H9 (cell line): ENCODE measurements at regions not wholly inside any gene's neighbourhood (a gene's known extent, or its start where the extent isn't known, plus 50 kb on each side); places are given as distances from the start of the nearest gene placed in this dataset.

Experiments
- DNase-seq: peaks from one replicate; pipeline ENCODE4 v3.0.0-alpha.2; 2017
- H2AFZ ChIP-seq: one replicate; pipeline ENCODE4 v1.6.1; 2013; ENCODE audit warnings: mild to moderate bottlenecking, low read length, control low read depth, moderate library complexity
- H2AK5ac ChIP-seq: 2 replicates; pipeline ENCODE4 v1.6.1; 2013; ENCODE audit warnings: low read length, control low read depth, mixed read lengths; ENCODE audit not compliant: insufficient read length
- H2BK120ac ChIP-seq: one replicate; pipeline ENCODE4 v1.6.1; 2013; ENCODE audit warnings: low read depth, mild to moderate bottlenecking, low read length, control low read depth, inconsistent platforms; ENCODE audit not compliant: poor library complexity, severe bottlenecking
- H2BK12ac ChIP-seq: 2 replicates; pipeline ENCODE4 v1.6.1; 2013; ENCODE audit warnings: low read length, control low read depth, mixed read lengths, low read depth; ENCODE audit not compliant: insufficient read length
- H2BK15ac ChIP-seq: 2 replicates; pipeline ENCODE4 v1.6.1; 2013; ENCODE audit warnings: low read depth, low read length, control low read depth
- H2BK20ac ChIP-seq: one replicate; pipeline ENCODE4 v1.6.1; 2013; ENCODE audit warnings: low read depth, mild to moderate bottlenecking, low read length, control low read depth, inconsistent platforms; ENCODE audit not compliant: poor library complexity, severe bottlenecking
- H2BK5ac ChIP-seq: 2 replicates; pipeline ENCODE4 v1.6.1; 2013; ENCODE audit warnings: low read length, control low read depth, mixed read lengths; ENCODE audit not compliant: insufficient read length
- H3K14ac ChIP-seq: 2 replicates; pipeline ENCODE4 v1.6.1; 2013; ENCODE audit warnings: low read length, control low read depth; ENCODE audit not compliant: insufficient read depth
- H3K18ac ChIP-seq: 2 replicates; pipeline ENCODE4 v1.6.1; 2013; ENCODE audit warnings: low read depth, mild to moderate bottlenecking, mixed read lengths, low read length, control low read depth; ENCODE audit not compliant: insufficient read length
- H3K23ac ChIP-seq: 2 replicates; pipeline ENCODE4 v1.6.1; 2013; ENCODE audit warnings: low read length, control low read depth, mixed read lengths, low read depth; ENCODE audit not compliant: insufficient read length
- H3K23me2 ChIP-seq: 2 replicates; pipeline ENCODE4 v1.6.1; 2013; ENCODE audit warnings: low read depth, mild to moderate bottlenecking, mixed read lengths, low read length, control low read depth; ENCODE audit not compliant: insufficient read length, poor library complexity, severe bottlenecking
- H3K27ac ChIP-seq: 2 replicates; pipeline ENCODE4 v1.5.1; 2013; ENCODE audit warnings: low read length, control low read depth, mixed read lengths, low read depth; ENCODE audit not compliant: insufficient read length
- H3K27me3 ChIP-seq: 2 replicates; pipeline ENCODE4 v1.6.1; 2013; ENCODE audit warnings: low read length, control low read depth, inconsistent platforms; ENCODE audit not compliant: insufficient read depth
- H3K4ac ChIP-seq: 2 replicates; pipeline ENCODE4 v1.6.1; 2013; ENCODE audit warnings: low read depth, mild to moderate bottlenecking, control low read depth, inconsistent platforms, low read length, moderate library complexity
- H3K4me1 ChIP-seq: 2 replicates; pipeline ENCODE4 v1.6.1; 2013; ENCODE audit warnings: low read length, control low read depth, inconsistent platforms; ENCODE audit not compliant: insufficient read depth
- H3K4me2 ChIP-seq: 2 replicates; pipeline ENCODE4 v1.6.1; 2013; ENCODE audit warnings: low read length, control low read depth, mixed read lengths; ENCODE audit not compliant: insufficient read length, insufficient read depth
- H3K56ac ChIP-seq: 2 replicates; pipeline ENCODE4 v1.6.1; 2013; ENCODE audit warnings: low read depth, mild to moderate bottlenecking, mixed read lengths, low read length, control low read depth; ENCODE audit not compliant: insufficient read length
- H3K79me1 ChIP-seq: 2 replicates; pipeline ENCODE4 v1.6.1; 2013; ENCODE audit warnings: low read depth, mild to moderate bottlenecking, moderate library complexity, low read length, control low read depth, inconsistent platforms; ENCODE audit not compliant: insufficient read depth, poor library complexity, severe bottlenecking
- H3K79me2 ChIP-seq: 2 replicates; pipeline ENCODE4 v1.6.1; 2013; ENCODE audit warnings: low read length, control low read depth, inconsistent platforms; ENCODE audit not compliant: insufficient read depth
- H3K9ac ChIP-seq: 2 replicates; pipeline ENCODE4 v1.6.1; 2013; ENCODE audit warnings: low read length, control low read depth, mixed read lengths; ENCODE audit not compliant: insufficient read length; ENCODE audit errors: extremely low read depth
- H3K9me3 ChIP-seq: one replicate; pipeline ENCODE4 v1.6.1; 2013; ENCODE audit warnings: low read depth, low read length, inconsistent platforms; ENCODE audit not compliant: control insufficient read depth
- H3T11ph ChIP-seq: one replicate; pipeline ENCODE4 v1.6.1; 2013; ENCODE audit warnings: mild to moderate bottlenecking, low read length, control low read depth, inconsistent platforms
- H4K20me1 ChIP-seq: one replicate; pipeline ENCODE4 v1.6.1; 2013; ENCODE audit not compliant: control insufficient read depth, insufficient read length, insufficient read depth
- H4K5ac ChIP-seq: 2 replicates; pipeline ENCODE4 v1.6.1; 2013; ENCODE audit warnings: low read depth, mild to moderate bottlenecking, mixed read lengths, low read length, control low read depth; ENCODE audit not compliant: insufficient read length
- H4K8ac ChIP-seq: replicated peaks from 2 replicates; pipeline ENCODE4 v1.6.1; 2013; ENCODE audit warnings: low read length, control low read depth, mixed read lengths, low read depth; ENCODE audit not compliant: insufficient read length
- H4K91ac ChIP-seq: 2 replicates; pipeline ENCODE4 v1.6.1; 2013; ENCODE audit warnings: low read depth, mild to moderate bottlenecking, moderate library complexity, mixed read lengths, low read length, control low read depth; ENCODE audit not compliant: insufficient read length
- H3K27ac Mint-ChIP-seq, 3 experiments: 2 replicates in 2 of 3; 3 replicates in 1 of 3; pipeline ENCODE4 v1.8.0; 2020 to 2021; ENCODE audit warnings: mixed read lengths in 3 of 3, mild to moderate bottlenecking in 1 of 3, moderate library complexity in 1 of 3
- H3K27me3 Mint-ChIP-seq: 2 replicates; pipeline ENCODE4 v1.8.0; 2021; ENCODE audit warnings: low read depth, mild to moderate bottlenecking, moderate library complexity, mixed read lengths
- H3K36me3 Mint-ChIP-seq, 3 experiments: 2 replicates in 2 of 3; 3 replicates in 1 of 3; pipeline ENCODE4 v1.8.0; 2020 to 2021; ENCODE audit warnings: low read depth in 3 of 3, mixed read lengths in 3 of 3; ENCODE audit not compliant: insufficient read depth in 1 of 3
- H3K4me1 Mint-ChIP-seq, 2 experiments: 2 replicates each; pipeline ENCODE4 v1.8.0; 2020; ENCODE audit warnings: mixed read lengths in 2 of 2
- H3K4me3 Mint-ChIP-seq, 2 experiments: 2 replicates in 1 of 2; 3 replicates in 1 of 2; pipeline ENCODE4 v1.8.0; 2020 to 2021; ENCODE audit warnings: mild to moderate bottlenecking in 2 of 2, mixed read lengths in 2 of 2, moderate library complexity in 1 of 2
- H3K9me3 Mint-ChIP-seq, 2 experiments: 2 replicates in 1 of 2; 3 replicates in 1 of 2; pipeline ENCODE4 v1.8.0; 2020; ENCODE audit warnings: mild to moderate bottlenecking in 2 of 2, mixed read lengths in 2 of 2, moderate library complexity in 1 of 2
- CTCF ChIP-seq: fragments of 200-600 bp; sonication (generic); conservative IDR thresholded peaks from 3 replicates; pipeline ENCODE4 v1.8.0; 2021; ENCODE audit warnings: antibody characterized with exemption, mild to moderate bottlenecking
- WGBS: extraction: QIAGEN DNeasy Blood & Tissue Kit; methylation state at CpG from one replicate; pipeline ENCODE4 v1.1.7; 2013; ENCODE audit warnings: missing lambda C conversion rate, low lambda C conversion rate, mixed read lengths; ENCODE audit not compliant: insufficient read length; ENCODE audit errors: extremely low coverage; 5-methylcytosine and 5-hydroxymethylcytosine counted together

- no peak overlapping the region for H2AK5ac ChIP-seq
- no peak overlapping the region for H3K18ac ChIP-seq
- H3K4ac ChIP-seq = no peak overlapping the region
- H3K4me1 ChIP-seq = no peaks in the 10 kb centered on the region
- no peak overlapping the region for H4K91ac ChIP-seq
- no peak overlapping the region for H4K8ac ChIP-seq
- WGBS = no CpG with 5 or more reads among the region's 5 CpGs
- H2AFZ ChIP-seq = no peak overlapping the region
- no peak for TF ChIP-seq CTCF
- no peak overlapping the region for H2BK15ac ChIP-seq
- H3K79me2 ChIP-seq = no peaks in the 10 kb centered on the region
- H3K79me1 ChIP-seq = no peaks in the 10 kb centered on the region
- no peak overlapping the region for H2BK12ac ChIP-seq
- H3T11ph ChIP-seq = no peak overlapping the region
- H2BK5ac ChIP-seq = no peak overlapping the region
- H3K27me3 ChIP-seq = no peaks in the 10 kb centered on the region
- Mint-ChIP-seq H3K9me3 (peaks cover 0 to 17% of the 10 kb centered on the region in 2 experiments; a peak in 4 of 5 replicates), H3K4me1 (no peaks in the 10 kb centered on the region), H3K27ac (no peak overlapping the region), H3K4me3 (no peak overlapping the region), H3K36me3 (no peaks in the 10 kb centered on the region; a peak in 2 of 7 replicates), H3K27me3 (no peaks in the 10 kb centered on the region; the same call in 1 of the 2 replicates)
- no peak overlapping the region for H3K4me2 ChIP-seq
- no peak overlapping the region for H3K23ac ChIP-seq
- H3K56ac ChIP-seq = no peak overlapping the region
- no peaks in the 10 kb centered on the region for H4K20me1 ChIP-seq
- no peaks in the 10 kb centered on the region for H3K9me3 ChIP-seq
- no peak overlapping the region for H2BK120ac ChIP-seq
- no peak for DNase-seq
- H3K14ac ChIP-seq = no peak overlapping the region
- H4K5ac ChIP-seq = no peak overlapping the region
- H2BK20ac ChIP-seq = no peak overlapping the region
- H3K27ac ChIP-seq = no peak overlapping the region
- no peak overlapping the region for H3K9ac ChIP-seq
- no peaks in the 10 kb centered on the region for H3K23me2 ChIP-seq
Observed at GRCh38 chr2:4024605-4025004, 321.2 kb downstream of the DCDC2C start.
